ENCODE measurements at regions not wholly inside any gene's neighbourhood (a gene's known extent, or its start where the extent isn't known, plus 50 kb on each side); places are given as distances from the start of the nearest gene placed in this dataset.

- Histone ChIP-seq H3K36me3 (ENCODE audit: insufficient read depth, low read length) (no peaks in the 10 kb centered on the region), H3K27me3 (ENCODE audit: control insufficient read depth in 1 of 2, insufficient read depth in 2 of 2, low read length in 2 of 2) (peaks cover 2 to 4% of the 10 kb centered on the region in 2 experiments), H3K4me1 (ENCODE audit: insufficient read depth, low read length) (no peaks in the 10 kb centered on the region), H3K4me3 (ENCODE audit: low read length) (no peak overlapping the region), H3K27ac (ENCODE audit: low read depth in 1 of 2, low read length in 2 of 2) (no peak overlapping the region), H3K9me3 (ENCODE audit: control insufficient read depth in 1 of 2, insufficient read depth in 1 of 2, low read length in 2 of 2) (peaks cover 0 to 7% of the 10 kb centered on the region in 2 experiments)
- intact Hi-C loops (cut with DNase I, micrococcal nuclease): no loop called here
- no peak for DNase-seq
- H3K27ac Mint-ChIP-seq: no peak overlapping the region
- no peaks in the 10 kb centered on the region for H3K36me3 Mint-ChIP-seq (ENCODE audit: low read depth)
- H3K9me3 Mint-ChIP-seq: no peaks in the 10 kb centered on the region
- no peak for TF ChIP-seq CTCF (IDR thresholded peaks at IDR 0.05)
- H3K27me3 Mint-ChIP-seq: peaks cover 17% of the 10 kb centered on the region
- no peak overlapping the region for H3K4me3 Mint-ChIP-seq
- ATAC-seq (ENCODE audit: poor library complexity): no peak
- ChIA-PET CTCF (no interaction called here), POLR2A (no interaction called here)
- H3K4me1 Mint-ChIP-seq (ENCODE audit: low read depth): no peaks in the 10 kb centered on the region
These were observed 171.9 kb downstream of the QRSL1 start for GRCh38 chr6:106801256-106801655.

DNA sequence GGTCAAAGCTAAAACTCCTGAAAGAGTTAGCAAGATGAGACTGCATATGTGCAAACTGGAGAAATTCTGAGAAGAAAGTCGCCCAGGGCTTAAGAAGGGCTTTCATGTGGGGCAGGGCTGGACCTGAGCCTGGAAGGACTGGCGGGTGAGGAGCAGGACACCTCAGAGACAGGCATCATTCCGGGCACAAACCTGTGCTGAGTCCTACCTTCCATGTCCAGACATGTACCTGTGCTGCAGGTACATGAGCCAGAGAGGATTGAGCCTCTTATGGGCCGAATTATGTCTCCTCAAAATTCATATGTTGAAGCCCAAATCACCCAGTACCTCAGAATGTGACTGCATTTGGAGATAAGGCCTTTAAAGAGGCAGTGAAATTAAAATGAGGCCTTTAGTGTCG lies 171.0 kb downstream of the QRSL1 start:
- no peak overlapping the region for H3K27ac ChIP-seq (ENCODE audit: low read depth in 1 of 2, low read length in 2 of 2)
- peaks cover 25% of the 10 kb centered on the region for H3K27me3 Mint-ChIP-seq
- no peaks in the 10 kb centered on the region for H3K4me1 Mint-ChIP-seq (ENCODE audit: low read depth)
- no peak for TF ChIP-seq CTCF (IDR thresholded peaks at IDR 0.05)
- H3K36me3 Mint-ChIP-seq (ENCODE audit: low read depth): no peaks in the 10 kb centered on the region
- no peaks in the 10 kb centered on the region for H3K9me3 Mint-ChIP-seq
- DNase-seq (no peak), ATAC-seq (ENCODE audit: poor library complexity) (no peak)
- no peaks in the 10 kb centered on the region for H3K36me3 ChIP-seq (ENCODE audit: insufficient read depth, low read length)
- no peaks in the 10 kb centered on the region for H3K9me3 ChIP-seq (ENCODE audit: control insufficient read depth in 1 of 2, insufficient read depth in 1 of 2, low read length in 2 of 2)
- H3K4me3 Mint-ChIP-seq: no peak overlapping the region
- intact Hi-C loops (cut with DNase I, micrococcal nuclease): no loop called here
- H3K4me3 ChIP-seq (ENCODE audit: low read length): no peak overlapping the region
- H3K27me3 ChIP-seq (ENCODE audit: control insufficient read depth in 1 of 2, insufficient read depth in 2 of 2, low read length in 2 of 2): peaks cover 4 to 8% of the 10 kb centered on the region in 2 experiments
- POLR2A ChIA-PET: no interaction called here
- CTCF ChIA-PET: no interaction called here
- H3K27ac Mint-ChIP-seq: no peak overlapping the region
- no peaks in the 10 kb centered on the region for H3K4me1 ChIP-seq (ENCODE audit: insufficient read depth, low read length)

GRCh38 chr6:106799031-106799894 lies 169.9 kb downstream of the QRSL1 start:
- Histone ChIP-seq H3K4me3 (ENCODE audit: low read length) (no peak overlapping the region), H3K27ac (ENCODE audit: low read depth in 1 of 2, low read length in 2 of 2) (no peak overlapping the region), H3K27me3 (ENCODE audit: control insufficient read depth in 1 of 2, insufficient read depth in 2 of 2, low read length in 2 of 2) (peaks cover 5 to 8% of the 10 kb centered on the region in 2 experiments), H3K9me3 (ENCODE audit: control insufficient read depth in 1 of 2, insufficient read depth in 1 of 2, low read length in 2 of 2) (no peaks in the 10 kb centered on the region), H3K36me3 (ENCODE audit: insufficient read depth, low read length) (no peaks in the 10 kb centered on the region), H3K4me1 (ENCODE audit: insufficient read depth, low read length) (no peaks in the 10 kb centered on the region)
- ATAC-seq (ENCODE audit: poor library complexity) (no peak), DNase-seq (no peak)
- ChIA-PET POLR2A (no interaction called here), CTCF (no interaction called here)
- intact Hi-C loops (cut with DNase I, micrococcal nuclease): no loop called here
- no peak overlapping the region for H3K27ac Mint-ChIP-seq
- H3K4me1 Mint-ChIP-seq (ENCODE audit: low read depth): no peaks in the 10 kb centered on the region
- H3K4me3 Mint-ChIP-seq: no peak overlapping the region
- peaks cover 31% of the 10 kb centered on the region for H3K27me3 Mint-ChIP-seq
- no peaks in the 10 kb centered on the region for H3K9me3 Mint-ChIP-seq
- no peak for TF ChIP-seq CTCF (IDR thresholded peaks at IDR 0.05)
- no peaks in the 10 kb centered on the region for H3K36me3 Mint-ChIP-seq (ENCODE audit: low read depth)
